CD14-positive monocyte (primary cell): ENCODE measurements at regions not wholly inside any gene's neighbourhood (a gene's known extent, or its start where the extent isn't known, plus 50 kb on each side); places are given as distances from the start of the nearest gene placed in this dataset.

Experiments used
- DNase-seq, 3 donors: peaks; one replicate each; pipeline ENCODE4 v3.0.0-alpha.2; 2011 to 2022
- H2AFZ ChIP-seq: 2 replicates; pipeline ENCODE4 v1.6.0; 2012; ENCODE audit warnings: mild to moderate bottlenecking, low read depth, low read length, inconsistent platforms; ENCODE audit not compliant: insufficient read depth, poor library complexity, severe bottlenecking
- H3K27ac ChIP-seq, 2 donors: 1 replicate in 1 of 2; 2 replicates in 1 of 2; pipeline ENCODE4 v1.5.1; 2012 to 2013; ENCODE audit warnings: low read length in 2 of 2, control low read depth in 1 of 2, inconsistent platforms in 1 of 2, low read depth in 1 of 2, mild to moderate bottlenecking in 1 of 2
- H3K27me3 ChIP-seq, 2 donors: one replicate each; pipeline versions ENCODE4 v1.6.0 to v1.6.1; 2011 to 2013; ENCODE audit warnings: low read length in 2 of 2; ENCODE audit not compliant: control insufficient read depth in 2 of 2, insufficient read depth in 2 of 2
- H3K36me3 ChIP-seq, 2 donors: replicated peaks in 1 of 2; 1 replicate in 1 of 2; 2 replicates in 1 of 2; pipeline versions ENCODE4 v1.5.1 to v1.6.1; 2012 to 2013; ENCODE audit warnings: low read length in 2 of 2, control low read depth in 1 of 2, inconsistent platforms in 1 of 2, mild to moderate bottlenecking in 1 of 2; ENCODE audit not compliant: insufficient read depth in 2 of 2, control insufficient read depth in 1 of 2
- H3K4me1 ChIP-seq, 2 donors: 1 replicate in 1 of 2; 2 replicates in 1 of 2; pipeline versions ENCODE4 v1.5.1 to v1.6.1; 2012 to 2013; ENCODE audit warnings: low read length in 2 of 2, control low read depth in 1 of 2, inconsistent platforms in 1 of 2, mild to moderate bottlenecking in 1 of 2, moderate library complexity in 1 of 2; ENCODE audit not compliant: insufficient read depth in 2 of 2, control insufficient read depth in 1 of 2
- H3K4me2 ChIP-seq: replicated peaks from 2 replicates; pipeline ENCODE3; 2012; ENCODE audit warnings: low read length, moderate library complexity, mild to moderate bottlenecking; ENCODE audit not compliant: poor library complexity, severe bottlenecking; ENCODE audit errors: extremely low read depth
- H3K4me3 ChIP-seq, 3 experiments: fragments of 200-600 bp in 1 of 3; sonication (generic) in 1 of 3; replicated peaks in 1 of 3; 1 replicate in 2 of 3; 2 replicates in 1 of 3; pipeline ENCODE4 v1.5.1; 2011 to 2013; ENCODE audit warnings: low read length in 3 of 3, mild to moderate bottlenecking in 3 of 3, control low read depth in 2 of 3, low read depth in 2 of 3, inconsistent platforms in 1 of 3, moderate library complexity in 1 of 3
- H3K79me2 ChIP-seq: 2 replicates; pipeline ENCODE4 v1.6.0; 2012; ENCODE audit warnings: mild to moderate bottlenecking, control low read depth, inconsistent platforms, low read length, moderate library complexity; ENCODE audit not compliant: insufficient read depth
- H3K9ac ChIP-seq: 2 replicates; pipeline ENCODE4 v1.6.0; 2017; ENCODE audit warnings: low read length, mild to moderate bottlenecking; ENCODE audit not compliant: insufficient read depth, poor library complexity, severe bottlenecking
- H3K9me3 ChIP-seq, 2 donors: replicated peaks in 1 of 2; 1 replicate in 1 of 2; 2 replicates in 1 of 2; pipeline versions ENCODE4 v1.5.1 to v1.6.1; 2012 to 2013; ENCODE audit warnings: low read length in 2 of 2, control low read depth in 1 of 2; ENCODE audit not compliant: control insufficient read depth in 1 of 2, insufficient read depth in 1 of 2
- H4K20me1 ChIP-seq: 2 replicates; pipeline ENCODE4 v1.6.0; 2012; ENCODE audit warnings: mild to moderate bottlenecking, low read length, control low read depth, moderate library complexity; ENCODE audit not compliant: insufficient read depth
- H3K27ac Mint-ChIP-seq, 7 donors: one replicate each; pipeline ENCODE4 v1.8.0; 2020; ENCODE audit warnings: mild to moderate bottlenecking in 7 of 7, mixed read lengths in 7 of 7, moderate library complexity in 6 of 7, inconsistent platforms in 2 of 7
- H3K27me3 Mint-ChIP-seq, 3 donors: one replicate each; pipeline ENCODE4 v1.8.0; 2021 to 2022; ENCODE audit warnings: low read depth in 3 of 3, mild to moderate bottlenecking in 3 of 3, mixed read lengths in 3 of 3, moderate library complexity in 3 of 3, inconsistent platforms in 1 of 3
- H3K36me3 Mint-ChIP-seq, 2 donors: one replicate each; pipeline ENCODE4 v1.8.0; 2020; ENCODE audit warnings: mixed read lengths in 2 of 2, inconsistent platforms in 1 of 2, mild to moderate bottlenecking in 1 of 2
- H3K4me1 Mint-ChIP-seq: one replicate; pipeline ENCODE4 v1.8.0; 2020; ENCODE audit warnings: mild to moderate bottlenecking, mixed read lengths
- H3K4me3 Mint-ChIP-seq, 2 donors: one replicate each; pipeline ENCODE4 v1.8.0; 2020; ENCODE audit warnings: mild to moderate bottlenecking in 2 of 2, mixed read lengths in 2 of 2, moderate library complexity in 1 of 2
- H3K9me3 Mint-ChIP-seq, 7 donors: one replicate each; pipeline ENCODE4 v1.8.0; 2020 to 2022; ENCODE audit warnings: mixed read lengths in 7 of 7, mild to moderate bottlenecking in 6 of 7, moderate library complexity in 6 of 7, inconsistent platforms in 2 of 7
- WGBS: methylation state at CpG from one replicate; pipeline ENCODE4 v1.1.5; 2013; ENCODE audit warnings: missing lambda C conversion rate; ENCODE audit not compliant: insufficient coverage; 5-methylcytosine and 5-hydroxymethylcytosine counted together
- intact Hi-C, 2 donors: fragments of 100-400 bp; cut with micrococcal nuclease; formaldehyde crosslinking; loops; one replicate each; pipeline versions ENCODE4 v1.15.0 to v1.15.1; 2023
- TF ChIP-seq, protein P1 (sequence below): fragments of 200-600 bp; IDR thresholded peaks from one replicate; pipeline ENCODE4 v1.8.0; 2022; ENCODE audit warnings: antibody characterized with exemption, mild to moderate bottlenecking

GRCh38 chrY:15455133-15455937 is 931.0 kb downstream of the NLGN4Y start:
- TF ChIP-seq, protein P1, sequence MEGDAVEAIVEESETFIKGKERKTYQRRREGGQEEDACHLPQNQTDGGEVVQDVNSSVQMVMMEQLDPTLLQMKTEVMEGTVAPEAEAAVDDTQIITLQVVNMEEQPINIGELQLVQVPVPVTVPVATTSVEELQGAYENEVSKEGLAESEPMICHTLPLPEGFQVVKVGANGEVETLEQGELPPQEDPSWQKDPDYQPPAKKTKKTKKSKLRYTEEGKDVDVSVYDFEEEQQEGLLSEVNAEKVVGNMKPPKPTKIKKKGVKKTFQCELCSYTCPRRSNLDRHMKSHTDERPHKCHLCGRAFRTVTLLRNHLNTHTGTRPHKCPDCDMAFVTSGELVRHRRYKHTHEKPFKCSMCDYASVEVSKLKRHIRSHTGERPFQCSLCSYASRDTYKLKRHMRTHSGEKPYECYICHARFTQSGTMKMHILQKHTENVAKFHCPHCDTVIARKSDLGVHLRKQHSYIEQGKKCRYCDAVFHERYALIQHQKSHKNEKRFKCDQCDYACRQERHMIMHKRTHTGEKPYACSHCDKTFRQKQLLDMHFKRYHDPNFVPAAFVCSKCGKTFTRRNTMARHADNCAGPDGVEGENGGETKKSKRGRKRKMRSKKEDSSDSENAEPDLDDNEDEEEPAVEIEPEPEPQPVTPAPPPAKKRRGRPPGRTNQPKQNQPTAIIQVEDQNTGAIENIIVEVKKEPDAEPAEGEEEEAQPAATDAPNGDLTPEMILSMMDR = no peak
- no peak overlapping the region for H3K4me2 ChIP-seq
- no peaks in the 10 kb centered on the region for H3K36me3 ChIP-seq
- no peaks in the 10 kb centered on the region for H3K4me1 Mint-ChIP-seq
- no peak overlapping the region for H3K4me3 ChIP-seq
- no peaks in the 10 kb centered on the region for H3K4me1 ChIP-seq
- no peaks in the 10 kb centered on the region for H3K36me3 Mint-ChIP-seq
- H3K9me3 ChIP-seq = peaks cover 0 to 9% of the 10 kb centered on the region in 2 donors
- H3K27ac ChIP-seq = no peak overlapping the region
- no peak overlapping the region for H3K4me3 Mint-ChIP-seq
- H3K27ac Mint-ChIP-seq = no peak overlapping the region
- DNase-seq = no peak
- H4K20me1 ChIP-seq = no peaks in the 10 kb centered on the region
- 56% methylated on average over 29 of the region's 39 CpGs for WGBS
- H3K27me3 ChIP-seq = no peaks in the 10 kb centered on the region
- no peaks in the 10 kb centered on the region for H3K27me3 Mint-ChIP-seq
- H2AFZ ChIP-seq = no peak overlapping the region
- intact Hi-C loops = no loop called here
- H3K79me2 ChIP-seq = no peaks in the 10 kb centered on the region
- H3K9me3 Mint-ChIP-seq = peaks cover 0 to 8% (median 0%) of the 10 kb centered on the region in 7 donors
- no peak overlapping the region for H3K9ac ChIP-seq

GRCh38 chrY:15455980-15456469 is 931.7 kb downstream of the NLGN4Y start:
- no peak overlapping the region for H3K27ac Mint-ChIP-seq
- Histone ChIP-seq H3K4me1 (no peaks in the 10 kb centered on the region), H3K79me2 (no peaks in the 10 kb centered on the region), H2AFZ (no peak overlapping the region), H3K9me3 (peaks cover 0 to 9% of the 10 kb centered on the region in 2 donors), H3K4me2 (no peak overlapping the region), H4K20me1 (no peaks in the 10 kb centered on the region), H3K27me3 (no peaks in the 10 kb centered on the region), H3K9ac (no peak overlapping the region), H3K27ac (no peak overlapping the region), H3K36me3 (no peaks in the 10 kb centered on the region), H3K4me3 (no peak overlapping the region)
- H3K4me3 Mint-ChIP-seq = peak overlapping the region in 1 of 2 donors; percentile 50
- H3K27me3 Mint-ChIP-seq = no peaks in the 10 kb centered on the region
- H3K4me1 Mint-ChIP-seq = no peaks in the 10 kb centered on the region
- no peaks in the 10 kb centered on the region for H3K36me3 Mint-ChIP-seq
- intact Hi-C loops = no loop called here
- peak in 1 of 3 donors; percentile 5 for DNase-seq
- TF ChIP-seq, protein P1 = no peak
- peaks cover 0 to 8% (median 0%) of the 10 kb centered on the region in 7 donors for H3K9me3 Mint-ChIP-seq
- WGBS = 3% methylated on average over 19 of the region's 49 CpGs
